ENCODE measurements at regions not wholly inside any gene's neighbourhood (a gene's known extent, or its start where the extent isn't known, plus 50 kb on each side); places are given as distances from the start of the nearest gene placed in this dataset.

- no TSS peak for BruUV-seq (replicated peaks)
Observed at GRCh38 chr2:129467012-129467779, 512.3 kb upstream of the RAB6C start.

GRCh38 chr2:129467941-129468340 lies 511.5 kb upstream of the RAB6C start:
- BruUV-seq (replicated peaks): no TSS peak
- Histone ChIP-seq H3K27me3 (replicated peaks; ENCODE audit: control insufficient read depth, insufficient read depth, low read length) (no peaks in the 10 kb centered on the region), H3K9me3 (no peaks in the 10 kb centered on the region), H3K4me1 (no peaks in the 10 kb centered on the region), H3K36me3 (ENCODE audit: control insufficient read depth, insufficient read depth, low read length) (no peaks in the 10 kb centered on the region), H3K4me3 (ENCODE audit: low read depth, low read length) (no peak overlapping the region)
- ChIA-PET CTCF (no interaction called here), POLR2A (no interaction called here)
- Mint-ChIP-seq H3K36me3 (ENCODE audit: insufficient read depth, unreplicated experiment) (no peaks in the 10 kb centered on the region), H3K9me3 (ENCODE audit: unreplicated experiment) (no peaks in the 10 kb centered on the region), H3K27me3 (ENCODE audit: insufficient read depth, unreplicated experiment) (peaks cover 15% of the 10 kb centered on the region), H3K4me1 (ENCODE audit: low read depth, unreplicated experiment) (no peaks in the 10 kb centered on the region), H3K27ac (ENCODE audit: unreplicated experiment) (no peak overlapping the region), H3K4me3 (ENCODE audit: unreplicated experiment) (no peak overlapping the region)
- TF ChIP-seq CTCF (IDR thresholded peaks at IDR 0.05; ENCODE audit: insufficient read depth in 1 of 2, low read depth in 1 of 2, low read length in 1 of 2, severe bottlenecking in 1 of 2, unreplicated experiment in 1 of 2): no peak
- intact Hi-C loops (cut with micrococcal nuclease; ENCODE audit: unreplicated experiment): no loop called here
- no peak for DNase-seq

More at GRCh38 chr2:129467012-129467779, 512.3 kb upstream of the RAB6C start:
- H3K4me3 ChIP-seq (ENCODE audit: low read depth, low read length): no peak overlapping the region
- no peak for TF ChIP-seq CTCF (IDR thresholded peaks at IDR 0.05; ENCODE audit: insufficient read depth in 1 of 2, low read depth in 1 of 2, low read length in 1 of 2, severe bottlenecking in 1 of 2, unreplicated experiment in 1 of 2)
- ChIA-PET CTCF (no interaction called here), POLR2A (no interaction called here)
- H3K4me3 Mint-ChIP-seq (ENCODE audit: unreplicated experiment): no peak overlapping the region
- H3K4me1 ChIP-seq: no peaks in the 10 kb centered on the region
- no peak overlapping the region for H3K27ac Mint-ChIP-seq (ENCODE audit: unreplicated experiment)
- H3K9me3 Mint-ChIP-seq (ENCODE audit: unreplicated experiment): no peaks in the 10 kb centered on the region
- intact Hi-C loops (cut with micrococcal nuclease; ENCODE audit: unreplicated experiment): no loop called here
- no peak for DNase-seq
- peaks cover 15% of the 10 kb centered on the region for H3K27me3 Mint-ChIP-seq (ENCODE audit: insufficient read depth, unreplicated experiment)
- H3K27me3 ChIP-seq (replicated peaks; ENCODE audit: control insufficient read depth, insufficient read depth, low read length): no peaks in the 10 kb centered on the region
- no peaks in the 10 kb centered on the region for H3K36me3 Mint-ChIP-seq (ENCODE audit: insufficient read depth, unreplicated experiment)
- no peaks in the 10 kb centered on the region for H3K4me1 Mint-ChIP-seq (ENCODE audit: low read depth, unreplicated experiment)
- H3K36me3 ChIP-seq (ENCODE audit: control insufficient read depth, insufficient read depth, low read length): no peaks in the 10 kb centered on the region
- no peaks in the 10 kb centered on the region for H3K9me3 ChIP-seq

GRCh38 chr2:129468879-129469278 lies 510.6 kb upstream of the RAB6C start:
- H3K27ac Mint-ChIP-seq (ENCODE audit: unreplicated experiment): no peak overlapping the region
- no peaks in the 10 kb centered on the region for H3K9me3 Mint-ChIP-seq (ENCODE audit: unreplicated experiment)
- H3K27me3 Mint-ChIP-seq (ENCODE audit: insufficient read depth, unreplicated experiment): peaks cover 15% of the 10 kb centered on the region
- H3K4me1 ChIP-seq: no peaks in the 10 kb centered on the region
- no peaks in the 10 kb centered on the region for H3K36me3 ChIP-seq (ENCODE audit: control insufficient read depth, insufficient read depth, low read length)
- H3K4me1 Mint-ChIP-seq (ENCODE audit: low read depth, unreplicated experiment): no peaks in the 10 kb centered on the region
- no peak for DNase-seq
- no peak overlapping the region for H3K4me3 Mint-ChIP-seq (ENCODE audit: unreplicated experiment)
- no peak overlapping the region for H3K4me3 ChIP-seq (ENCODE audit: low read depth, low read length)
- no peaks in the 10 kb centered on the region for H3K27me3 ChIP-seq (replicated peaks; ENCODE audit: control insufficient read depth, insufficient read depth, low read length)
- no peak for TF ChIP-seq CTCF (IDR thresholded peaks at IDR 0.05; ENCODE audit: insufficient read depth in 1 of 2, low read depth in 1 of 2, low read length in 1 of 2, severe bottlenecking in 1 of 2, unreplicated experiment in 1 of 2)
- no peaks in the 10 kb centered on the region for H3K36me3 Mint-ChIP-seq (ENCODE audit: insufficient read depth, unreplicated experiment)
- ChIA-PET POLR2A (no interaction called here), CTCF (no interaction called here)
- BruUV-seq (replicated peaks): no TSS peak
- intact Hi-C loops (cut with micrococcal nuclease; ENCODE audit: unreplicated experiment): no loop called here
- H3K9me3 ChIP-seq: no peaks in the 10 kb centered on the region

Data from Caco-2 (cell line).